HG03439 (cell line): ENCODE measurements at regions not wholly inside any gene's neighbourhood (a gene's known extent, or its start where the extent isn't known, plus 50 kb on each side); places are given as distances from the start of the nearest gene placed in this dataset.
"Not testable (repeated sequence)": the region's sequence is repeated elsewhere in the genome, so short reads cannot be mapped to it uniquely, and the experiment has no call there.

Source experiments
- ATAC-seq: cut with Tn5 transposase; IDR thresholded peaks from one replicate; pipeline ENCODE4 v1.9.1; 2021; ENCODE audit warnings: mild to moderate bottlenecking, moderate library complexity; ENCODE audit not compliant: unreplicated experiment

DNA sequence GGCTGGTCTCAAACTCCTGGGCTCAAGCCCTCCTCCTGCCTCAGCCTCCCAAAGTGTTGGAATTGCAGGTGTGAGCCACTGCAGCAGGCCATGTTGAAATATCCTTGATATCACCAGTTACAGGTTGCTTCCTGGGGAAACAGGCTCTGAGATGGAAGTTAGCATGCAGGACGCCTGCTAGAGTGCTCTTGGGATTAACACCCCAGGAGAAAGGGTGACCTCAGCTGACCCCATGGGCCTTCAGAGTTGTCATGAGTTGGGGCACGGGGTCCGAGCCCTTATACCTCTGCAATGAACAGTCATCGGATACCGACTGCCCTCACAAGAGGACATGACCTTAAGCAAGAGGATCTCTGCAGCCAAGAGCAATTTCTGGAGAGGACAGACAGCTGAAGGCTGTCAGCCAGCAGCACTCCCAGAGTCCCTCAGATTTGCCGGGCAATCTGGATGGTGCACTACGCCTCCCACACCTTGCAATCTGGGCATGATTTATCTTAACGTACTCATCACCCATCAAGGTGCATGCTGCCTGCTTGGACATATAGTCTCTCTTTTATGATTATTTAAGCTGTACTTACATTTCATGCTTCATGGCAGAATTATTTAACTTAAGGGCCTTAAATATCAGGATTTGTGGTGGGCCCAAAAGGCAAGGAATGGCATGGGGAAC, 134.6 kb downstream of the ADSS2 start:
- ATAC-seq = no peak

DNA sequence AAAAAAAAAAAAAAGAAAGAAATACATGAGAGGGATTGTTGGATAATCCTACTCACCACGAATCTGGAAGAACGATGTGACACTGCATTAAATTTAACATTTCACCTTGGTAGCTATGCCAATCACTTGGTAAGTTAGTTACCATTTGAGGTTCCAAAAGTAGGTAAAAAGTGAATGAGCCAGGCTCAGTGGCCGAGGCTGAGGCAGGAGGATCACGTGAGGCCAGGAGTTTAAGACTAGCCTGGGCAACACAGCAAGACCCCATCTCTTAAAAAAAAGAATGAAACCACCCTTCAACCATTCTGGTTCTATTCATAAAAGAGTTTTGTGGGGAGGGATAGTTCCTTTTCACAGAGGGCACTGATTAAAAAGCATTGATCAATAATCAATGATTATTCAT, 133.6 kb downstream of the ADSS2 start:
- ATAC-seq = no peak

DNA sequence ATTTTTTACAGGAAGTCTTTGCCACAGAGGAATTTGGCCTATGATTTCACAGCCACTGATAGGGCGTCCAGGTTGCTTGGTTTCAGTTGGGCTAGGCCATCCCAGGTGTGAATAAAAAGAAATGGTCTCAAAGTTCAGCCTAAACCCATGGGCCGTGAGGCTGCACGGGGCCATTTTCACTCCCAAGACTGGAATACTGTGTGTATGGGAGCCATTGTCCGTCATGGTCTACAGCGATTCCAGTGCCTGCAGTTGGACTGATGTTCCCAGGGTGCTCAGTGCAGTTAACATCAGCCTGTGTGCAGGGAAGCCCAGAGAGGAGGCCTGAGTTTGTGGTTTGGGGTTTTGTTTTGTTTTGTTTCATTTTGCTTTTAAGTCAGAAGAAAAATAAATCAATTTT, 133.2 kb downstream of the ADSS2 start:
- ATAC-seq = no peak

- peak; percentile 65 for ATAC-seq
These were observed 132.2 kb downstream of the ADSS2 start for GRCh38 chr1:244319283-244320132.

DNA sequence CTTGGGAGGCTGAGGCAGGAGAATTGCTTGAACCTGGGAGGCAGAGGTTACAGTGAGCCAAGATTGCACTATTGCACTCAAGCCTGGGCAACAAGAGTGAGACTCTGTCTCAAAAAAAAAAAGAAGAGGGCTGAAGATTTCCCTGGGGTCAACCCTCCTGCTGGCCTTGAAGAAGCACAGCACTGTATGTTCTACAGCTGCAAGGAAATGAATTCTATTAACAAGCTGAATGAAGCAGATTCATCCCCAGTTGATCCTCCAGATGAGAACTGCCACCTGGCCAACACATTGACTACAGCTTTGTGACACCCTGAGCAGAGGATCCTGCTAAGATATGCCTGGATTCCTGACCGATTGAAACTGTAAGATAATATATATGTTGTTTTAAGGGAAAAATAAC, 129.5 kb downstream of the ADSS2 start:
- no peak for ATAC-seq

GRCh38 chr1:244322791-244323521, 128.8 kb downstream of the ADSS2 start:
- no peak for ATAC-seq

DNA sequence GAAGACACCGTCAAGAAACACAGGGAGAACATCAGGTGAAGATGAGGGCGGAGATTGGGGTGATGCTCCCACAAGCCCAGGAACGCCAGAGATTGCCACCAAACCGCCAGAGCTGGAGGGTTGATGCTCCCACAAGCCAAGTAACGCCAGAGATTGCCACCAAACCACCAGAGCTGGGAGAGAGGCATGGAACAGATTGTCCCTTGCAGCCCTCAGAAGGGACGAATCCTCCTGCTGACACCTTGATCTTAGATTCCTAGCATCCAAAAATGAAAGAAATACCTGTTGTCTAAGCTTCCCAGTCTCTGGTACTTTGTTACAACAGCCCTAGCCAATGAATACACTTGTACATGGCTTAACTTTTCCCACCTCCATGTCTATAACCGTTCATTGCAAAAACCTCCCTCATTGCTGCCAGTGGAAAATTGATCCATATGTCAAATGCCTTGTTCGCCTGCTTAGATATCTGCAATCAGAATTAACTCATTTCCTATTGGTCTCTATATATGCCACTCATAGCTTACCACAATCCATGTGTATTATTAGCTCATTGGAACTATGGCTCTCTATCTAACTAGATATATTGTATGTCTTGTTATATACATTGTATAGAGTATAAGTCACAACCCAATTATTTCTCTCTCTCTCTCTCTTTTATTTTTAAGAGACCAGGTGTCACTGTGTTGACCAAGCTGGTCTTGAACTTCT, 127.4 kb downstream of the ADSS2 start:
- no peak for ATAC-seq

DNA sequence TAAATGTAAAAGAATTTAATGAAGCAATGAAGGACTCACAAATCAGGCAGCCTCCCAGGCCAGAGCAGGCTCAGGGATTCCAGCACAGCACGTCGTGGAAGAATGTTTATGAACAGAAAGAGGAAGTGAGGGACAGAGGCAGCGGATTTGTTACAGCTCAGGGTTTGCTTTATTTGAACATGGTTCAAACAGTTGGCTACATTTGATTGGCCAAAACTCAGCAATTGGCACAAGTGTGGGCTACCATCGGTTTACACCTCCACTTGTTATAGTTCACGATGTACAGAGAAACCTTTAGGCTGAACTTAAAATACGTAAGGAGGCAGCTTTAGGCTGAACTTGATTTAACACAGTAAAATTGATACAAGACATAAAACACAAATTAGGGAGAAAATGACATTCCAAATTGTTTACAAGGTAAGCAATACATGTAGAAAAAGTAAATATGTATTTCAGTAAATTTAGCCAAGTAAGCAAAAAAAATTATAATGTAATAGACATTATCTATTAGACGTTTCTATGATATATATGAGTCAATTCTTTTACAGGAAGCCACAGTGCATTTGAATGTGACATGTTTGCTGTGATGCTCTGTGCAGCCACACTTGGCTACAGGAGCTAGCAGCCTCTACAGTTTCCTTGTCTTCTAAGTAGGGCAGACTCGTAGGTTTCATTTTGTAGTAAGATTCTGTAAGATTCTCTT, 126.5 kb downstream of the ADSS2 start:
- ATAC-seq = peak; percentile 76

DNA sequence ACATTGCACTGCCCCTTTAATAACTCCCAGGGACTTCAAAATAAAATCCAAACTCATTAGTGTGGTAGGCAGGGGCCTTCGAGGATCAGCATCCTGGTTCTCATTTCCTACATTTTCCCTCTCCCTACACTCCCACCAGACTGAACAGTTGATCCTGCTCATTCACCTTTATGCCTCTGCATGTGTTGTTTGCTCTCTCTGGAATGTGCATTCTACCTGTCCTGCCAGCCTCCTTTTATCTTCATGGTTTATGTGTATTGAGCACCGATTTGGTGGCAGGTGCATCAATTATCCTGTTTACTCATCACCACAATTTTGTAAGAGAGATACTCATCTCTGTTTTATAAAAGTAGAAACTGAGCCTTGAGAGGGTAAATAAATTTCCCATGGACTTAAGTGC, 125.0 kb downstream of the ADSS2 start:
- ATAC-seq = no peak

- ATAC-seq = no peak
These were observed 124.2 kb downstream of the ADSS2 start for GRCh38 chr1:244327533-244327932.

DNA sequence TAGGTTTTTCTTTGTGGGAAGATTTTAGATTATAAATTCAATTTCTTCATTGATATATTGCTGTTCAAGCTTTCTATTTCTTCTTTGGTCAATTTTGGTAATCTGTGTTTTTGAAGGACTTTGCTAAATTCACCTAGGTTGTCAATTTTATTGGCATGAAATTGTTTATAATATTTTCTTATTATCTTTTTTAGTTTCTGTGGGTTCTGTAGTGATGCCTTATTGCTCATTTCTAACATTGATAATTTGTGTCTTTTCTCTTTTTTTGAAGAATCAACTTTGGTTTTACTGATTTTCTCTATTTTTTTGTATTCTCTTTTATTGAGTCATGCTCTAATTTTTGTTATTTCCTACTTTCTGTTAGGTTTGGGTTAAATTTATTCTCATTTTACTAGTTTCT, 123.2 kb downstream of the ADSS2 start:
- ATAC-seq = no peak

DNA sequence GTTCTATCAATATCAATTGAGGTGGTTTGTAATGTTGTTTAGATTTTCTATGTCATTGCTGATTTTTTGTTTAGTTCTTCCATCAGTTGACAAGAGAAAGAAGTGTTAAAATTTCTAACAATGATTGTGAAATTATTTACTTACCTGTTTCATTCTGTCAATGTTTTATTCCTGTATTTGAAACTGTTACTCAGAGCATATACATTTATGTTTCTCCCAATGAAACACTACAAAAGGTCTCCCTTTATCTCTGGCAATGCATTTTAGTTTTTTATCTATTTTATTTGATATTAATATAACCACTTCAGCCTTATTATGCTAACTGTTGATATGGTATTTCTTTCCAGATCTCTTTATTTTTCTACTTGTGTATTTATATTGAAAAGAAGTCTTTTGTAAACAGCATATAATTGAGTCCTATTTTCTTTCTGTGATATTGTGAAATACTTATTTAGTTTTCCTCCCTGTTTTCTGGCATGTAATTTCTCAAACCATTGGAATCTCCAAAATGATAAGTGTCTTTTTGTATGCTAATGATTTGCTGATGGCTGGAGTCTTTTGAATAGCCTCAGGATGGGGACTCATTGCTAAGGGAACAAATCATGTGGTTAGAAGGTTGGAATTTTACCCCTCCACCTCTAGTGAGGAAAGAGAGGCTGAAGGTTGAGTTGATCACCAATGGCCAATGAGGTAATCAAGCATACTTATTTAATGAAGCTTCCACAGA, 122.0 kb downstream of the ADSS2 start:
- no peak for ATAC-seq

- no peak for ATAC-seq
These were observed 121.4 kb downstream of the ADSS2 start for GRCh38 chr1:244330318-244330625.

GRCh38 chr1:244332761-244333160, 118.9 kb downstream of the ADSS2 start:
- ATAC-seq = not testable (repeated sequence)

DNA sequence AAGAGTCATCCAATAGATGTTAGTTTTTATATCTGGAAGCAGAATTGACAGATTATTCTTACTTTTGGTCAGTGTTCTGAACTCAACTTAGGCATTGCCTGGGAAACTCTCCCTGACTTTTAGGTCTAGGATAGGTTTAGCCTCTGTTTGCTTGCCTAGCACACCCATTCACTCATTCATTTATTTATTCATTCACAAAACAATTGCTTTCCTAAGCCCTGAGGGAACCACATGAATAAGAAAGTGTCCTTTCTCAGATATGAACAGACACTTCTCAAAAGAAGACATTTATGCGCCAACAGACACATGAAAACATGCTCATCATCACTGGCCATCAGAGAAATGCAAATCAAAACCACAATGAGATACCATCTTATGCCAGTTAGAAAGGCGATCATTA, 117.4 kb downstream of the ADSS2 start:
- not testable (repeated sequence) for ATAC-seq

DNA sequence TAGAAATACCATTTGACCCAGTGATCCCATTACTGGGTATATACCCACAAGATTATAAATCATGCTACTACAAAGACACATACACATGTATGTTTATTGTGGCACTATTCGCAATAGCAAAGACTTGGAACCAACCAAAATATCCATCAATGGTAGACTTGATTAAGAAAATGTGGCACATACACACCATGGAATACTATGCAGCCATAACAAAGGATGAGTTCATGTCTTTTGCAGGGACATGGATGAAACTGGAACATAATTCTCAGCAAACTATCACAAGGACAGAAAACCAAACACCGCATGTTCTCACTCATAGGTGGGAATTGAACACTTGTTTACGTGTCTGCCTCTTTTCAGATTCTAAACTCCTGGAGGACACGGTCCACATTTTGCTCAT, 116.9 kb downstream of the ADSS2 start:
- ATAC-seq = not testable (repeated sequence)

DNA sequence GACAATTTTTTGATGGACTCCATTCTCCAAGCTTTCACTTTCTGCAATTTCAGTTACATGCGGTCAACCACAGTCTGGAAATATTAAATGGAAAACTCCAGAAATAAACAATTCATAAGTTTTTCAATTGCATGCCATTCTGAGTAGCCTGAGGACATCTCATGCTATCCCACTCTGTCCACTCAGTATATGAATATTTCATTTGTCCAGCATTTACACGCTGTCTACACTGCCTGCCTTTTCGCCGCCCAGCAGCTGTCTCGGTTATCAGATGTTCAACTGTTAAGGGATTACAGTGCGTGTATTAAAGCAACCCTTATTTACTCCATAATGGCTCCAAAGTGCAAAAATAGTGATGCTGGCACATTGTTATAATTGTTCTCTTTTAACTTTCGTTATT, 116.3 kb downstream of the ADSS2 start:
- ATAC-seq = no peak

- ATAC-seq = no peak
These were observed 115.3 kb downstream of the ADSS2 start for GRCh38 chr1:244336232-244336899.

- no peak for ATAC-seq
These were observed 113.9 kb downstream of the ADSS2 start for GRCh38 chr1:244337839-244338238.
